ENCODE measurements at regions not wholly inside any gene's neighbourhood (a gene's known extent, or its start where the extent isn't known, plus 50 kb on each side); places are given as distances from the start of the nearest gene placed in this dataset.

GRCh38 chrX:117538178-117539089 lies 578.2 kb downstream of the KLHL13 start:
- no peak overlapping the region for H3K4me3 ChIP-seq (ENCODE audit: low read depth, low read length)
- no peaks in the 10 kb centered on the region for H3K27me3 ChIP-seq (ENCODE audit: control insufficient read depth, insufficient read depth, low read length)
- FAIRE-seq, result no peak
- no peaks in the 10 kb centered on the region for H3K36me3 ChIP-seq (ENCODE audit: control insufficient read depth, insufficient read depth, low read length)
- TF ChIP-seq, protein P1, sequence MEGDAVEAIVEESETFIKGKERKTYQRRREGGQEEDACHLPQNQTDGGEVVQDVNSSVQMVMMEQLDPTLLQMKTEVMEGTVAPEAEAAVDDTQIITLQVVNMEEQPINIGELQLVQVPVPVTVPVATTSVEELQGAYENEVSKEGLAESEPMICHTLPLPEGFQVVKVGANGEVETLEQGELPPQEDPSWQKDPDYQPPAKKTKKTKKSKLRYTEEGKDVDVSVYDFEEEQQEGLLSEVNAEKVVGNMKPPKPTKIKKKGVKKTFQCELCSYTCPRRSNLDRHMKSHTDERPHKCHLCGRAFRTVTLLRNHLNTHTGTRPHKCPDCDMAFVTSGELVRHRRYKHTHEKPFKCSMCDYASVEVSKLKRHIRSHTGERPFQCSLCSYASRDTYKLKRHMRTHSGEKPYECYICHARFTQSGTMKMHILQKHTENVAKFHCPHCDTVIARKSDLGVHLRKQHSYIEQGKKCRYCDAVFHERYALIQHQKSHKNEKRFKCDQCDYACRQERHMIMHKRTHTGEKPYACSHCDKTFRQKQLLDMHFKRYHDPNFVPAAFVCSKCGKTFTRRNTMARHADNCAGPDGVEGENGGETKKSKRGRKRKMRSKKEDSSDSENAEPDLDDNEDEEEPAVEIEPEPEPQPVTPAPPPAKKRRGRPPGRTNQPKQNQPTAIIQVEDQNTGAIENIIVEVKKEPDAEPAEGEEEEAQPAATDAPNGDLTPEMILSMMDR (IDR thresholded peaks at IDR 0.05; ENCODE audit: insufficient read depth, low read length, severe bottlenecking), result no peak
- DNase-seq (ENCODE audit: low read depth), result no peak

GRCh38 chrX:117532339-117532738 lies 584.3 kb downstream of the KLHL13 start:
- Histone ChIP-seq H3K36me3 (ENCODE audit: control insufficient read depth, insufficient read depth, low read length) (no peaks in the 10 kb centered on the region), H3K4me3 (ENCODE audit: low read depth, low read length) (no peak overlapping the region), H3K27me3 (ENCODE audit: control insufficient read depth, insufficient read depth, low read length) (no peaks in the 10 kb centered on the region)
- DNase-seq (ENCODE audit: low read depth) (no peak), FAIRE-seq (no peak)
- TF ChIP-seq, protein P1 (IDR thresholded peaks at IDR 0.05; ENCODE audit: insufficient read depth, low read length, severe bottlenecking), result no peak

- DNase-seq (ENCODE audit: low read depth) (no peak), FAIRE-seq (no peak)
- TF ChIP-seq, protein P1 (IDR thresholded peaks at IDR 0.05; ENCODE audit: insufficient read depth, low read length, severe bottlenecking), result no peak
- Histone ChIP-seq H3K27me3 (ENCODE audit: control insufficient read depth, insufficient read depth, low read length) (no peaks in the 10 kb centered on the region), H3K36me3 (ENCODE audit: control insufficient read depth, insufficient read depth, low read length) (no peaks in the 10 kb centered on the region), H3K4me3 (ENCODE audit: low read depth, low read length) (no peak overlapping the region)
These were observed 593.6 kb downstream of the KLHL13 start for GRCh38 chrX:117522725-117523700.

DNA sequence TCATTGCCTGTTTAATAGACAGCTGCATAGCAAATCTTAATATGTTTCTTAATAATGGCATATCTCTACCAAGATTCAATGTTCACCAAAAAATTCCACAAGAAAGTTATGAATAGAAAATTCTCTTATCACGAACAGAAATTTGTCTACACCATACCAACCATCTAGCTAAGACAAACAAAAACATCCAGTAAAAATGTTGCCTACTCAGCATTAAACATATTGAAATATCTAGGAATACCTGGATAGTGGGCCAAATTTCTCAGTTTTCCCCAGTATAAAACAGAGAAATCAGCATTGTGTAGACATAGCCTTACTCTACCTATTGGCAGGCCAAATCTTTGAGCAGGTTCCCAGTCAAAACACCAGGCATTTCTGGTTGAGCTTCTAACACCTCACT lies 598.6 kb downstream of the KLHL13 start:
- Histone ChIP-seq H3K27me3 (ENCODE audit: control insufficient read depth, insufficient read depth, low read length) (no peaks in the 10 kb centered on the region), H3K4me3 (ENCODE audit: low read depth, low read length) (no peak overlapping the region), H3K36me3 (ENCODE audit: control insufficient read depth, insufficient read depth, low read length) (no peaks in the 10 kb centered on the region)
- TF ChIP-seq, protein P1 (IDR thresholded peaks at IDR 0.05; ENCODE audit: insufficient read depth, low read length, severe bottlenecking), result no peak
- no peak for DNase-seq (ENCODE audit: low read depth)
- no peak for FAIRE-seq

DNA sequence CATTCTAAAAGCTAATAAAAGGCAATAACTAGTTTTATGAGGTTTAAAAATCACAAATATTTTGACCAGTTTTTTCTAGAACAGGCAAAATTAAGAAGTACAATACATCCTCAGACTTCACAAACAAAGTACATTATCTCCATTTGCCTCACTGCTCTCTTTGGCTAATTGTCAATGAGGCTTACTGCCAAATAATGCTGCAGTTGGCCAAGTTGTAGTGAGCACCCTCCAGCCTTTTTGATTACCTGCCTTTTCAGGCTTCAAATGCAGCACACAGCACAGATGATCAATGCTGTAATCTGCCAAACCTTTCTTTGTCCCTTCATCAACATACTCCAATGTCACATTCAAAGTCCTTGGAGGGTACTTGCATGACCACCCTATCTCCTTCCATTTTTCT lies 605.2 kb downstream of the KLHL13 start:
- Histone ChIP-seq H3K36me3 (ENCODE audit: control insufficient read depth, insufficient read depth, low read length) (no peaks in the 10 kb centered on the region), H3K27me3 (ENCODE audit: control insufficient read depth, insufficient read depth, low read length) (no peaks in the 10 kb centered on the region), H3K4me3 (ENCODE audit: low read depth, low read length) (no peak overlapping the region)
- no peak for DNase-seq (ENCODE audit: low read depth)
- TF ChIP-seq, protein P1 (IDR thresholded peaks at IDR 0.05; ENCODE audit: insufficient read depth, low read length, severe bottlenecking), result no peak
- no peak for FAIRE-seq
